ENCODE measurements at regions not wholly inside any gene's neighbourhood (a gene's known extent, or its start where the extent isn't known, plus 50 kb on each side); places are given as distances from the start of the nearest gene placed in this dataset.

DNA sequence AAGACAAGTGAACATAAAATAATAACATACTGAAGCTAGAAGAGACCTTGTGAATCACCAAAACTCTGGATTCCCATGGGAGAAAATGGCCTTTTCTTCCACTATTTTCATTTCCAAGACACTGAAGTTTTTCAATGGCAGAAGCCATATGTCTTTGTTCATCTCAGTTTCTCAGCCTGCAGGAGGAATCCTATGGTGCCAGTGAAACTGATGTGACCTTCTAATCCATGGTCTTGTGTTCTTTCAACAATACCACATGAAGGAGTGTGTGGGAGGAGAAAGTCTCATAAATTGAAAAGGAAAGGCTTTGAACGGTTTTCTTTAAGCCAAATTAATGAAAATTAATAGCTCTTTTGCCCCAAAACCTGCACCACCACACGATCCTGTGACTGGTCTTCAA is 257.3 kb downstream of the EPHA4 start:
- H3K4me3 ChIP-seq (replicated peaks; ENCODE audit: low read depth, low read length), result no peak overlapping the region
- TF ChIP-seq, protein P1, sequence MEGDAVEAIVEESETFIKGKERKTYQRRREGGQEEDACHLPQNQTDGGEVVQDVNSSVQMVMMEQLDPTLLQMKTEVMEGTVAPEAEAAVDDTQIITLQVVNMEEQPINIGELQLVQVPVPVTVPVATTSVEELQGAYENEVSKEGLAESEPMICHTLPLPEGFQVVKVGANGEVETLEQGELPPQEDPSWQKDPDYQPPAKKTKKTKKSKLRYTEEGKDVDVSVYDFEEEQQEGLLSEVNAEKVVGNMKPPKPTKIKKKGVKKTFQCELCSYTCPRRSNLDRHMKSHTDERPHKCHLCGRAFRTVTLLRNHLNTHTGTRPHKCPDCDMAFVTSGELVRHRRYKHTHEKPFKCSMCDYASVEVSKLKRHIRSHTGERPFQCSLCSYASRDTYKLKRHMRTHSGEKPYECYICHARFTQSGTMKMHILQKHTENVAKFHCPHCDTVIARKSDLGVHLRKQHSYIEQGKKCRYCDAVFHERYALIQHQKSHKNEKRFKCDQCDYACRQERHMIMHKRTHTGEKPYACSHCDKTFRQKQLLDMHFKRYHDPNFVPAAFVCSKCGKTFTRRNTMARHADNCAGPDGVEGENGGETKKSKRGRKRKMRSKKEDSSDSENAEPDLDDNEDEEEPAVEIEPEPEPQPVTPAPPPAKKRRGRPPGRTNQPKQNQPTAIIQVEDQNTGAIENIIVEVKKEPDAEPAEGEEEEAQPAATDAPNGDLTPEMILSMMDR (IDR thresholded peaks at IDR 0.05; ENCODE audit: low read depth, low read length, missing control alignments), result no peak
- no peak for DNase-seq (ENCODE audit: extremely low read depth, low read depth)

DNA sequence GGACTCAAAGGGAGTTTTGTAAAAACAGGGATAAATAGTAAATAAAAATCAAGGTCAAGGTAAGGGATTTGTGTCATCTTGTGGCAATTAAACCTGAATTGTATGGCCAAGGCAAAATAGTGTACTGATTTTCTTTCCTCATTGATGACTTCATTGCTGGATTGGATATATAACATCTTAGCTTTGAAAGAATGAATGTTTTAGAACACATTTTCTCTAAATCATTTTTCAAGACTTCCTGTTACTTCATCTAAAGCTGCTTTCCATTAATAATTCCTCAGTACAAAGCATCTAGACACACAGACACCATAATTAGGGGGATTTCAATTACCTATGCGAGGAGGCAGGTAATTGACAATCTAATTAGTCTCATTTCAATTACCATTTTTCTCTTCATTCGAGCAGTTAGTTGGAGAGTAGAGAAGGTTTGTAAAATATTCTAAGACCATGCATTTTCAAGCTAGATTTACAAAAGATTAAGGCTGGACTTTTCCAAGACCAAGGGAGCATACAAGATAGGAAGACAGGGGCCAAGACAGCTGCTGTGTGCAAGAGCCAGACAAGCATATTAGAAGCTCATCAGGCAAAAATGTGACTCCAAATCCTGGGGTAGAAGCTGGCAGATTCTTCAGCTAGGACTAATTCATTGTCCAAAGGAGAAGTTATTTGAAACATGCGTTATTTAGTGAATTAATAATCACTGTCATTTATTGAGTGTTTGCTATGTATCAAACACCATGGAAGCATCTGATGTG is 253.6 kb downstream of the EPHA4 start:
- no peak for DNase-seq (ENCODE audit: extremely low read depth, low read depth)
- no peak overlapping the region for H3K4me3 ChIP-seq (replicated peaks; ENCODE audit: low read depth, low read length)
- TF ChIP-seq, protein P1 (IDR thresholded peaks at IDR 0.05; ENCODE audit: low read depth, low read length, missing control alignments), result no peak

DNA sequence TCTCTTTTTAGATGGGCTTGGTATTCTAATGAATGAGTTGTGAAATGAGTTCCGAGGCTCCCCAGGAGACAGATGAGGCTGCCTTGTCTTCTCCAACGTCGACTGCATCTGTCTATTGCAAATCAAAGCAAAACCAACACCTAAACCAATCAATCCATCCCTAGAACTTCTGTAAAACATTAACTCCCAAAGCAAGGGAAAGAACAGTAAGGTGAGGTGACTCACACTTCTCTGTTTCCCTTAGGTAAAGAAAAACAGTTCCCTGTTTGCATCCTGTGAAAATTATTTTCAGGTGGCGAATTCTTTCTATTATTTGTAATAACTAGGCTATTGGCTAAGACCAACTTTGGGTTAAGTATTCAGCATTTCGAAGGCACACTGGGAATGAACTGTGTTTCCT is 249.4 kb downstream of the EPHA4 start:
- no peak overlapping the region for H3K4me3 ChIP-seq (replicated peaks; ENCODE audit: low read depth, low read length)
- DNase-seq (ENCODE audit: extremely low read depth, low read depth), result no peak
- TF ChIP-seq, protein P1 (IDR thresholded peaks at IDR 0.05; ENCODE audit: low read depth, low read length, missing control alignments), result no peak

DNA sequence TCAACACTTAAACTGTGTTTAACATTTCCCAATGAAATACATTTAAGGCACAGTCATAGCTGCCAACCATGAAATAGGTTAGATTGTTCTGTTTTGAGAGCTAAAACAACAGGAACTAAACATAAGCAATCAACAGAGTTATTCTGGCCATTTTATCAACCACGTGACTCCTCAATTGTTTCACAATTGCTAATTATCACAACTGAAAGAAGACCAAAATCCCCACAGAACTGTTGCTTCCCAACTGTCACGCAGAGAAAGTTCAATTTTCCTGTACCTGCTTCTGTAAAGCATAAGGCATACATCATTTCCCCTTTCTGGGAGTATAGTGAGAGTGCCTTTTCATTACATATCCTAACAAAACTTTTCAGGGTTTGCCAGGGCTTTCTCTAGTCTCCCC is 248.6 kb downstream of the EPHA4 start:
- no peak overlapping the region for H3K4me3 ChIP-seq (replicated peaks; ENCODE audit: low read depth, low read length)
- DNase-seq (ENCODE audit: extremely low read depth, low read depth), result no peak
- TF ChIP-seq, protein P1 (IDR thresholded peaks at IDR 0.05; ENCODE audit: low read depth, low read length, missing control alignments), result no peak

DNA sequence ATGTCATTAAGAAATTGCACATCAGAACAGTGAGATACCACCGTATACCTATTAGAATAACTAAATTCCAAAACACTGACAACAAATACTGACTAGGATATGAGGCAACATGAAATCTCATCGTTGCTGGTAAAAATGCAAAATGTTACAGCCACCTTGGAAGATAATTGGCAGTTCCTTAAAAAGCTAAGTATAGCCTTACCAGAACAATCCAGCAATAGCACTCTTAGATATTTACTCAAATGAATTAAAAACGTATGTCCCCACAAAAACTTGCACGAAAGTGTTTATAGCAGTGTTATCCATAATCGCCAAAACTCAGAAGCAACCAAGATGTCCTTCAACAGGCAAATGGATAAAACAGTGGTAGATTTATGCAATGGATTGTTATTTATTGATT is 241.7 kb downstream of the EPHA4 start:
- TF ChIP-seq, protein P1 (IDR thresholded peaks at IDR 0.05; ENCODE audit: low read depth, low read length, missing control alignments), result no peak
- no peak for DNase-seq (ENCODE audit: extremely low read depth, low read depth)
- H3K4me3 ChIP-seq (replicated peaks; ENCODE audit: low read depth, low read length), result no peak overlapping the region

DNA sequence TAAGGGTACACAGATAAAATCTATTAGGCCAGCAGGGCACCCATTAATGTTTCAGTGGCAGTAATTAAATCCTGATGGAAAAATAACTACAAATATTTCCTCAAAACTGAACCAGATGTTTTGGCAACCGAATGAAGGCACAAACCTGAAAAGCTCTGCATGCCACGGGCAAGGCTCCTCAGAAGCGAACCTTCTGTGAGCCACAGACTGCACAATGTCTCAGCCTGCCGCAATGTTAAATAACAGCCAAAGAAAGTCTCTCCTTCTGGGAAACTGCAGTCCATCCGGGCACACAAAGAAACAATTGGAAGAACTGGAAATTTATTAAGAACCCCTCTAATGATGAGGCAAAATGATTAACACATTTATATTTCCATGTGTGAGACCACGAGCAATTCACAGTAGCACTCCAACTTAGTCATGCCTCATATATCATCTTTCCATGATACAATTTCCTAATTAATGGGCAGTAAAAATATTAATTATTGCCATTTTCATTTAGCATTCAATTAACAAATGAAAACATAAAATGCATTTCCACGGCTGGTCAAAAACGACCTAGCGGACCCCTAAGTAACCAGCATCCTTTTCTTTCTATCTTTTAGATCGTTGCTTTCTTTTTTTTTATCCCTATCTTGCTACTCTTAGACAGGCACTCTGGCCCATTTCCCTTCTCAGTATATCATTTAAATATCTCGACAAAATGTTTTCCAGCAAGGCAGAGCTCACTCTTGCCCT is 237.5 kb downstream of the EPHA4 start:
- H3K4me3 ChIP-seq (replicated peaks; ENCODE audit: low read depth, low read length), result no peak overlapping the region

More for the DNA sequence above, 237.5 kb downstream of the EPHA4 start:
- DNase-seq (ENCODE audit: extremely low read depth, low read depth), result peak; percentile 38
- TF ChIP-seq, protein P1 (IDR thresholded peaks at IDR 0.05; ENCODE audit: low read depth, low read length, missing control alignments), result no peak

Measured in HFF-Myc (cell line).